Neural crest cell (in vitro differentiated cells): ENCODE measurements at regions not wholly inside any gene's neighbourhood (a gene's known extent, or its start where the extent isn't known, plus 50 kb on each side); places are given as distances from the start of the nearest gene placed in this dataset.

Experiments used
- DNase-seq: peaks from one replicate; pipeline ENCODE4 v3.0.0; 2021; ENCODE audit warnings: low read depth, mixed read lengths, low spot score
- H3K27ac Mint-ChIP-seq: one replicate; pipeline ENCODE4 v1.8.0; 2021; ENCODE audit warnings: mild to moderate bottlenecking, mixed read lengths; ENCODE audit not compliant: unreplicated experiment
- H3K27me3 Mint-ChIP-seq: 2 replicates; pipeline ENCODE4 v1.8.0; 2021; ENCODE audit warnings: low read depth, mild to moderate bottlenecking, mixed read lengths
- H3K36me3 Mint-ChIP-seq: 2 replicates; pipeline ENCODE4 v1.8.0; 2021; ENCODE audit warnings: low read depth, mild to moderate bottlenecking, mixed read lengths
- H3K4me1 Mint-ChIP-seq: 2 replicates; pipeline ENCODE4 v1.8.0; 2021; ENCODE audit warnings: mixed read lengths
- H3K4me3 Mint-ChIP-seq: one replicate; pipeline ENCODE4 v1.8.0; 2021; ENCODE audit warnings: mild to moderate bottlenecking, mixed read lengths
- H3K9me3 Mint-ChIP-seq: 2 replicates; pipeline ENCODE4 v1.8.0; 2021; ENCODE audit warnings: mixed read lengths
- CTCF ChIP-seq: fragments of 200-600 bp; sonication (generic); conservative IDR thresholded peaks from 2 replicates; pipeline ENCODE4 v1.5.0; 2021; ENCODE audit warnings: antibody characterized with exemption, mild to moderate bottlenecking

GRCh38 chr18:71189581-71189980 is 900.7 kb downstream of the SOCS6 start:
- Mint-ChIP-seq H3K27me3 (peaks cover 6% of the 10 kb centered on the region), H3K9me3 (no peaks in the 10 kb centered on the region), H3K36me3 (no peaks in the 10 kb centered on the region), H3K4me1 (no peaks in the 10 kb centered on the region), H3K27ac (no peak overlapping the region), H3K4me3 (no peak overlapping the region)
- TF ChIP-seq CTCF: no peak
- DNase-seq: no peak

GRCh38 chr18:71168557-71169145 is 879.8 kb downstream of the SOCS6 start:
- Mint-ChIP-seq H3K9me3 (no peaks in the 10 kb centered on the region), H3K4me3 (no peak overlapping the region), H3K36me3 (no peaks in the 10 kb centered on the region), H3K4me1 (no peaks in the 10 kb centered on the region), H3K27ac (no peak overlapping the region), H3K27me3 (peaks cover 29% of the 10 kb centered on the region)
- no peak for DNase-seq
- TF ChIP-seq CTCF: no peak

GRCh38 chr18:71136487-71136886 is 847.6 kb downstream of the SOCS6 start:
- H3K4me3 Mint-ChIP-seq: no peak overlapping the region
- no peak for TF ChIP-seq CTCF
- H3K9me3 Mint-ChIP-seq: no peaks in the 10 kb centered on the region
- H3K36me3 Mint-ChIP-seq: no peaks in the 10 kb centered on the region
- no peak for DNase-seq
- peaks cover 23% of the 10 kb centered on the region for H3K27me3 Mint-ChIP-seq
- H3K27ac Mint-ChIP-seq: no peak overlapping the region
- H3K4me1 Mint-ChIP-seq: no peaks in the 10 kb centered on the region

- Mint-ChIP-seq H3K4me1 (no peaks in the 10 kb centered on the region), H3K27me3 (peaks cover 9% of the 10 kb centered on the region), H3K4me3 (no peak overlapping the region), H3K27ac (no peak overlapping the region), H3K36me3 (no peaks in the 10 kb centered on the region), H3K9me3 (no peaks in the 10 kb centered on the region)
- no peak for TF ChIP-seq CTCF
- no peak for DNase-seq
These were observed 845.3 kb downstream of the SOCS6 start for GRCh38 chr18:71134122-71134521.

GRCh38 chr18:71131918-71132317 is 843.1 kb downstream of the SOCS6 start:
- H3K4me1 Mint-ChIP-seq: no peaks in the 10 kb centered on the region
- no peaks in the 10 kb centered on the region for H3K36me3 Mint-ChIP-seq
- H3K9me3 Mint-ChIP-seq: no peaks in the 10 kb centered on the region

More at GRCh38 chr18:71131918-71132317, 843.1 kb downstream of the SOCS6 start:
- H3K4me3 Mint-ChIP-seq: no peak overlapping the region
- peaks cover 24% of the 10 kb centered on the region for H3K27me3 Mint-ChIP-seq
- no peak overlapping the region for H3K27ac Mint-ChIP-seq
- no peak for TF ChIP-seq CTCF
- DNase-seq: no peak
